ENCODE measurements at regions not wholly inside any gene's neighbourhood (a gene's known extent, or its start where the extent isn't known, plus 50 kb on each side); places are given as distances from the start of the nearest gene placed in this dataset.
"Not testable (repeated sequence)": the region's sequence is repeated elsewhere in the genome, so short reads cannot be mapped to it uniquely, and the experiment has no call there.

DNA sequence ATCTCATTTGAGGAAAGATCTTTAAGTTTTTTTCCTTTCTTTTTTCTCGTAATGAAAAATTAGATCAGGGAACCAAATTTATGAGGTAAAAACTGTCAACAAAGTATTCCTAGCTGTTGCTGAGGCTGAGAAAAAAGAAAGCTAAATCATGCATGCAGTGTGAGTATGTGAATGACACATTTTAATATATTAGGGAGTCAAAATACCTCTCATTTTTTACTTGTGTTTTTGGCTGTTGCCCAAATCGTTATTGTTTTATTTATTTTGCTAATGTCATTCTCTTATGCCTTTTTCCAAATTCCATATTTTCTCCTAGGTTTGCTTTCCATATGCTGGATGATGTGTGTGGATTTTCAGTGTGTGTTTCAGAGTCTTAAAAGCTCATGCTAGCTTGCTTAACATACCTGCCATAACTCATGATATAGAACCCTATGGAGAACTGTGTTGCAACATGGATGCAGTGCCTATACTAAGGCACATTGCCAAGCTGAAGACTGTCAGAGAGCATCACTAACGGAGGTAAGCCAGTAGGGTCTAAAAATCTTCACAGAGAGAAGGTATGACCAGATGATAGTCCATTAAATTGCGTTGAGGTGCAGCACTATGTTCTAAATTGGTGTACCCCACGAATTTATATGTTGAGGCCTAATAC is 629.5 kb upstream of the KCNMB2 start:
- Histone ChIP-seq H3K9me3 (ENCODE audit: low read depth, low read length) (no peaks in the 10 kb centered on the region), H3K4me2 (ENCODE audit: insufficient read depth, low read length) (peak overlapping the region; percentile 72), H3K4me3 (ENCODE audit: insufficient read depth, low read length) (no peak overlapping the region), H3K27ac (ENCODE audit: low read depth, low read length) (peak overlapping the region; percentile 99), H2AFZ (ENCODE audit: low read length) (no peak overlapping the region), H3K27me3 (ENCODE audit: insufficient read depth, low read length) (no peaks in the 10 kb centered on the region), H3K36me3 (ENCODE audit: insufficient read depth, low read length) (no peaks in the 10 kb centered on the region), H4K20me1 (ENCODE audit: insufficient read depth, low read length) (no peaks in the 10 kb centered on the region), H3K4me1 (ENCODE audit: insufficient read depth, low read length) (peaks cover 38% of the 10 kb centered on the region), H3K79me2 (ENCODE audit: insufficient read depth, low read length) (no peaks in the 10 kb centered on the region)
- TF ChIP-seq, protein P1, sequence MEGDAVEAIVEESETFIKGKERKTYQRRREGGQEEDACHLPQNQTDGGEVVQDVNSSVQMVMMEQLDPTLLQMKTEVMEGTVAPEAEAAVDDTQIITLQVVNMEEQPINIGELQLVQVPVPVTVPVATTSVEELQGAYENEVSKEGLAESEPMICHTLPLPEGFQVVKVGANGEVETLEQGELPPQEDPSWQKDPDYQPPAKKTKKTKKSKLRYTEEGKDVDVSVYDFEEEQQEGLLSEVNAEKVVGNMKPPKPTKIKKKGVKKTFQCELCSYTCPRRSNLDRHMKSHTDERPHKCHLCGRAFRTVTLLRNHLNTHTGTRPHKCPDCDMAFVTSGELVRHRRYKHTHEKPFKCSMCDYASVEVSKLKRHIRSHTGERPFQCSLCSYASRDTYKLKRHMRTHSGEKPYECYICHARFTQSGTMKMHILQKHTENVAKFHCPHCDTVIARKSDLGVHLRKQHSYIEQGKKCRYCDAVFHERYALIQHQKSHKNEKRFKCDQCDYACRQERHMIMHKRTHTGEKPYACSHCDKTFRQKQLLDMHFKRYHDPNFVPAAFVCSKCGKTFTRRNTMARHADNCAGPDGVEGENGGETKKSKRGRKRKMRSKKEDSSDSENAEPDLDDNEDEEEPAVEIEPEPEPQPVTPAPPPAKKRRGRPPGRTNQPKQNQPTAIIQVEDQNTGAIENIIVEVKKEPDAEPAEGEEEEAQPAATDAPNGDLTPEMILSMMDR (IDR thresholded peaks at IDR 0.05; ENCODE audit: extremely low read depth, low read depth, low read length), result no peak
- DNase-seq (ENCODE audit: insufficient read length, low spot score, missing footprints), result peak; percentile 65

- H4K20me1 ChIP-seq (ENCODE audit: insufficient read depth, low read length); H3K27me3 ChIP-seq (ENCODE audit: insufficient read depth, low read length); H3K27ac ChIP-seq (ENCODE audit: low read depth, low read length); H3K79me2 ChIP-seq (ENCODE audit: insufficient read depth, low read length); H3K4me3 ChIP-seq (ENCODE audit: insufficient read depth, low read length); DNase-seq (ENCODE audit: insufficient read length, low spot score, missing footprints); H2AFZ ChIP-seq (ENCODE audit: low read length); H3K4me2 ChIP-seq (ENCODE audit: insufficient read depth, low read length); H3K9me3 ChIP-seq (ENCODE audit: low read depth, low read length); H3K36me3 ChIP-seq (ENCODE audit: insufficient read depth, low read length): not testable (repeated sequence)
- peaks cover 30% of the 10 kb centered on the region for H3K4me1 ChIP-seq (ENCODE audit: insufficient read depth, low read length)
Observed at GRCh38 chr3:177909530-177909929, 626.7 kb upstream of the KCNMB2 start.

DNA sequence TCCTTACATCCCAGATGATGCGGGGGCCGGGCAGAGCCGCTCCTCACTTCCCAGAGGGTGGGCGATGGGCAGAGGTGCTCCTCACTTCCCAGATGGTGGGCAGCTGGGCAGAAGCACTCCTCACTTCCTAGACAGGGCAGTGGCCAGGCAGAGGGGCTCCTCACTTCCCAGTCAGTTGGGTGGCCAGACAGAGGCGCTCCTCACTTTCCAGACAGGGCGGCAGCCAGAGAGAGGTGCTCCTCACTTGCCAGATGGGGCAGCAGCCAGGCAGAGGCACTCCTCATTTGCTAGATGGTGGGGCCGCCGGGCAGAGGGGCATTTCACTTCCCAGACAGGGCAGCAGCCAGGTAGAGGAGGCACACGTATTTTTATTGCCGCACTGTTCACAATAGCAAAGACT is 622.0 kb upstream of the KCNMB2 start:
- no peaks in the 10 kb centered on the region for H3K9me3 ChIP-seq (ENCODE audit: low read depth, low read length)
- no peak overlapping the region for H3K4me3 ChIP-seq (ENCODE audit: insufficient read depth, low read length)
- no peaks in the 10 kb centered on the region for H3K4me1 ChIP-seq (ENCODE audit: insufficient read depth, low read length)
- H3K27me3 ChIP-seq (ENCODE audit: insufficient read depth, low read length), result no peaks in the 10 kb centered on the region
- TF ChIP-seq, protein P1 (IDR thresholded peaks at IDR 0.05; ENCODE audit: extremely low read depth, low read depth, low read length), result no peak
- no peak for DNase-seq (ENCODE audit: insufficient read length, low spot score, missing footprints)
- H3K36me3 ChIP-seq (ENCODE audit: insufficient read depth, low read length), result no peaks in the 10 kb centered on the region
- H4K20me1 ChIP-seq (ENCODE audit: insufficient read depth, low read length), result no peaks in the 10 kb centered on the region
- H2AFZ ChIP-seq (ENCODE audit: low read length), result no peak overlapping the region
- no peak overlapping the region for H3K27ac ChIP-seq (ENCODE audit: low read depth, low read length)
- H3K79me2 ChIP-seq (ENCODE audit: insufficient read depth, low read length), result no peaks in the 10 kb centered on the region
- no peak overlapping the region for H3K4me2 ChIP-seq (ENCODE audit: insufficient read depth, low read length)

- Histone ChIP-seq H2AFZ (ENCODE audit: low read length) (no peak overlapping the region), H3K4me3 (ENCODE audit: insufficient read depth, low read length) (no peak overlapping the region), H3K27ac (ENCODE audit: low read depth, low read length) (no peak overlapping the region), H3K36me3 (ENCODE audit: insufficient read depth, low read length) (no peaks in the 10 kb centered on the region), H3K79me2 (ENCODE audit: insufficient read depth, low read length) (no peaks in the 10 kb centered on the region), H3K4me1 (ENCODE audit: insufficient read depth, low read length) (no peaks in the 10 kb centered on the region), H3K4me2 (ENCODE audit: insufficient read depth, low read length) (no peak overlapping the region), H4K20me1 (ENCODE audit: insufficient read depth, low read length) (no peaks in the 10 kb centered on the region), H3K27me3 (ENCODE audit: insufficient read depth, low read length) (no peaks in the 10 kb centered on the region), H3K9me3 (ENCODE audit: low read depth, low read length) (no peaks in the 10 kb centered on the region)
- no peak for DNase-seq (ENCODE audit: insufficient read length, low spot score, missing footprints)
- TF ChIP-seq, protein P1 (IDR thresholded peaks at IDR 0.05; ENCODE audit: extremely low read depth, low read depth, low read length), result no peak
Observed at GRCh38 chr3:177916461-177916860, 619.8 kb upstream of the KCNMB2 start.

Data from osteoblast (primary cell).